ENCODE measurements at regions not wholly inside any gene's neighbourhood (a gene's known extent, or its start where the extent isn't known, plus 50 kb on each side); places are given as distances from the start of the nearest gene placed in this dataset.

DNA sequence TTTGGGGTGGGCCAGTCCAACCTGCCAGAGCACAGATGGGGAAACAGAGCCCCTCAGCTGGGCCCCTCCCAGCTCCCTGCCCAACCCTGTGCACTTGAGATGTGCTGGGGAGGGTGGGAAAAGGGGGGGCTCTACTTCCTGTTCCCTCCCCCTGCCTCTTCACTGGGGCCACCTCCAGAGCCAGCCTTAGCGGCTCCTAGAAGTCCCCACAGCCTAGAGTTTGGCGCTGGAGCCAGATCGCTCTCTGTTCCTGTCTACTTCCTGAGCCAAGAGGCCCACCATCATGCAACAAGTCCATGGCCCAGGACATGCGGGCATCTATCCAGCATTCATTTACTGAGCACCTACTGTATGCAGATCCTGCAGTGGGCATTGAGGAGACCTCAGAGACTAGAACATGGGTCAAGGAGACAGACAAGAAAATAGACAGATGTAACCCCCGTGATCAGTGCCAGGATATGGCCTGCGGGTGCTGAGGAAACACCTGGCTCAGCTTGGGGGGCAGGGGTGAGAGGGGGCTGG lies 144.1 kb downstream of the SYF2 start:
- no peak overlapping the region for H3K4me3 ChIP-seq (replicated peaks in 1 of 3; ENCODE audit: low read depth in 2 of 3, low read length in 3 of 3)
- no peaks in the 10 kb centered on the region for H3K36me3 ChIP-seq (replicated peaks in 1 of 2; ENCODE audit: control insufficient read depth in 1 of 2, insufficient read depth in 2 of 2, low read length in 2 of 2)
- Mint-ChIP-seq H3K4me3 (no peak overlapping the region), H3K9me3 (peaks cover 0 to 2% (median 0%) of the 10 kb centered on the region in 7 donors), H3K36me3 (no peaks in the 10 kb centered on the region), H3K27ac (no peak overlapping the region), H3K4me1 (peaks cover 3% of the 10 kb centered on the region), H3K27me3 (ENCODE audit: low read depth in 3 of 3) (peaks cover 4 to 7% (median 5%) of the 10 kb centered on the region in 3 donors)
- intact Hi-C loops (cut with micrococcal nuclease) = no loop called here
- WGBS (ENCODE audit: insufficient coverage) = 9% methylated on average over 5 of the region's 6 CpGs
- H3K4me1 ChIP-seq (ENCODE audit: control insufficient read depth in 1 of 2, insufficient read depth in 2 of 2, low read length in 2 of 2) = no peaks in the 10 kb centered on the region
- H3K4me2 ChIP-seq (replicated peaks; ENCODE audit: extremely low read depth, low read length, poor library complexity, severe bottlenecking) = no peak overlapping the region
- H3K9me3 ChIP-seq (replicated peaks in 1 of 2; ENCODE audit: control insufficient read depth in 1 of 2, insufficient read depth in 1 of 2, low read length in 2 of 2) = no peaks in the 10 kb centered on the region
- no peak overlapping the region for H3K27ac ChIP-seq (ENCODE audit: low read depth in 1 of 2, low read length in 2 of 2)
- no peaks in the 10 kb centered on the region for H4K20me1 ChIP-seq (ENCODE audit: insufficient read depth, low read length)
- no peak for DNase-seq
- no peak overlapping the region for H3K9ac ChIP-seq (ENCODE audit: insufficient read depth, low read length, poor library complexity, severe bottlenecking)
- no peak overlapping the region for H2AFZ ChIP-seq (ENCODE audit: insufficient read depth, low read depth, low read length, poor library complexity, severe bottlenecking)
- no peaks in the 10 kb centered on the region for H3K27me3 ChIP-seq (ENCODE audit: control insufficient read depth in 2 of 2, insufficient read depth in 2 of 2, low read length in 2 of 2)
- TF ChIP-seq, protein P1, sequence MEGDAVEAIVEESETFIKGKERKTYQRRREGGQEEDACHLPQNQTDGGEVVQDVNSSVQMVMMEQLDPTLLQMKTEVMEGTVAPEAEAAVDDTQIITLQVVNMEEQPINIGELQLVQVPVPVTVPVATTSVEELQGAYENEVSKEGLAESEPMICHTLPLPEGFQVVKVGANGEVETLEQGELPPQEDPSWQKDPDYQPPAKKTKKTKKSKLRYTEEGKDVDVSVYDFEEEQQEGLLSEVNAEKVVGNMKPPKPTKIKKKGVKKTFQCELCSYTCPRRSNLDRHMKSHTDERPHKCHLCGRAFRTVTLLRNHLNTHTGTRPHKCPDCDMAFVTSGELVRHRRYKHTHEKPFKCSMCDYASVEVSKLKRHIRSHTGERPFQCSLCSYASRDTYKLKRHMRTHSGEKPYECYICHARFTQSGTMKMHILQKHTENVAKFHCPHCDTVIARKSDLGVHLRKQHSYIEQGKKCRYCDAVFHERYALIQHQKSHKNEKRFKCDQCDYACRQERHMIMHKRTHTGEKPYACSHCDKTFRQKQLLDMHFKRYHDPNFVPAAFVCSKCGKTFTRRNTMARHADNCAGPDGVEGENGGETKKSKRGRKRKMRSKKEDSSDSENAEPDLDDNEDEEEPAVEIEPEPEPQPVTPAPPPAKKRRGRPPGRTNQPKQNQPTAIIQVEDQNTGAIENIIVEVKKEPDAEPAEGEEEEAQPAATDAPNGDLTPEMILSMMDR (IDR thresholded peaks at IDR 0.05) = no peak
- no peaks in the 10 kb centered on the region for H3K79me2 ChIP-seq (ENCODE audit: insufficient read depth, low read length)

DNA sequence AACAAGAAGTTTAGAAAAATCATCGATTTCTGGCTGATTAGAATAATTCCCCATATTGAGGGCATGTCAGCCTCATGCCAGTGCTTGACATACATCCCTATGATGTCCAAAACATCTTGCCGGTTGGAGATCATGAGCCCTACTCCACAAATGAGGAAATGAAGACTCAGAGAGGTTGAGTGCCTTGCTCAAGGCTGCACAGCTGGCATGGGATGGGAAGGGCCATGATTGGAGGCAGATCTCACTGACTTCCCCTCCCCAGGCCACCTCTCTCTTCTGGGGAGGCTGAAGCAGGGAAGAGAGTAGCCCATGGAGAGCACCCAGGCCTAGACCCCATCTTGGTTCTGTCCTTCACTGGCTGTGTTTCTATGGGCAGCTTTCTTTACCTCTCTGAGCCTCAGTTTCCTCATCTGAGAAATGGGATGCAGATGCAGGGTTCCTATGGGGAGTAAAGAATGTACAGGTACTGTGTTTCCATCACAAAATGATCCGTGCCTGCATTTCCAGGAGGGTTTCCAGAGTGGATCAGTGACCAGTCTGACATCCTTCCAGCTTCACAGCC lies 145.7 kb downstream of the SYF2 start:
- no CpG with 5 or more reads among the region's 3 CpGs for WGBS (ENCODE audit: insufficient coverage)
- TF ChIP-seq, protein P1 (IDR thresholded peaks at IDR 0.05) = no peak
- Histone ChIP-seq H3K36me3 (replicated peaks in 1 of 2; ENCODE audit: control insufficient read depth in 1 of 2, insufficient read depth in 2 of 2, low read length in 2 of 2) (no peaks in the 10 kb centered on the region), H3K4me2 (replicated peaks; ENCODE audit: extremely low read depth, low read length, poor library complexity, severe bottlenecking) (no peak overlapping the region), H3K27ac (ENCODE audit: low read depth in 1 of 2, low read length in 2 of 2) (no peak overlapping the region), H2AFZ (ENCODE audit: insufficient read depth, low read depth, low read length, poor library complexity, severe bottlenecking) (no peak overlapping the region), H3K9ac (ENCODE audit: insufficient read depth, low read length, poor library complexity, severe bottlenecking) (no peak overlapping the region), H3K4me1 (ENCODE audit: control insufficient read depth in 1 of 2, insufficient read depth in 2 of 2, low read length in 2 of 2) (no peaks in the 10 kb centered on the region), H3K9me3 (replicated peaks in 1 of 2; ENCODE audit: control insufficient read depth in 1 of 2, insufficient read depth in 1 of 2, low read length in 2 of 2) (no peaks in the 10 kb centered on the region), H3K27me3 (ENCODE audit: control insufficient read depth in 2 of 2, insufficient read depth in 2 of 2, low read length in 2 of 2) (no peaks in the 10 kb centered on the region), H4K20me1 (ENCODE audit: insufficient read depth, low read length) (no peaks in the 10 kb centered on the region), H3K4me3 (replicated peaks in 1 of 3; ENCODE audit: low read depth in 2 of 3, low read length in 3 of 3) (no peak overlapping the region), H3K79me2 (ENCODE audit: insufficient read depth, low read length) (no peaks in the 10 kb centered on the region)
- Mint-ChIP-seq H3K4me3 (no peak overlapping the region), H3K27ac (no peak overlapping the region), H3K36me3 (no peaks in the 10 kb centered on the region), H3K9me3 (peaks cover 0 to 2% (median 0%) of the 10 kb centered on the region in 7 donors), H3K27me3 (ENCODE audit: low read depth in 3 of 3) (peaks cover 4 to 7% (median 5%) of the 10 kb centered on the region in 3 donors), H3K4me1 (peaks cover 3% of the 10 kb centered on the region)
- DNase-seq = no peak
- intact Hi-C loops (cut with micrococcal nuclease) = no loop called here
